ENCODE measurements at regions not wholly inside any gene's neighbourhood (a gene's known extent, or its start where the extent isn't known, plus 50 kb on each side); places are given as distances from the start of the nearest gene placed in this dataset.
"Not testable (repeated sequence)": the region's sequence is repeated elsewhere in the genome, so short reads cannot be mapped to it uniquely, and the experiment has no call there.

DNA sequence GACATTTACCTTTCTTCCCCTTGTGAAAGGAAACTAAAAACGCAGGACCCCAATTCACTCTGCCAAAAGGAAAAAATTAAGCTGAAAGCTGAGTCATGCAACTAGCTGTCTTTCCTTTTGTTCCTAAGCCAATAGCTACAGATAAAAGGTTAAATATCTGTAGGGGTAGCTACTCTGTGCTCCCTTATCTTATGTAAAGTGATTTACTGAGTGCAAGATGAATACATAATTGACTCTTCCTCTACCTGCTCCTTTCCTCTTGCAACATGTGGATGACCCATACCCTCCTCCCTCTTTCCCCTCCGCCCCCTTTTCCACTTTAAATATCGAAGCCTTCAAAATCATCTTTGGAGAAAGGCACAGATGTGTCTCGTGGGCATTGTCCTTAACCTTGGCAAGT, 68.0 kb upstream of the ZNF157 start:
- Mint-ChIP-seq H3K9me3 (no peaks in the 10 kb centered on the region), H3K27me3 (ENCODE audit: low read depth) (no peaks in the 10 kb centered on the region), H3K36me3 (ENCODE audit: low read depth) (no peaks in the 10 kb centered on the region), H3K4me3 (no peak overlapping the region), H3K4me1 (peaks cover 17% of the 10 kb centered on the region), H3K27ac (ENCODE audit: unreplicated experiment) (no peak overlapping the region)
- no peak for TF ChIP-seq CTCF (conservative IDR thresholded peaks at IDR 0.05)
- no peak for DNase-seq (ENCODE audit: low read depth, low spot score)

DNA sequence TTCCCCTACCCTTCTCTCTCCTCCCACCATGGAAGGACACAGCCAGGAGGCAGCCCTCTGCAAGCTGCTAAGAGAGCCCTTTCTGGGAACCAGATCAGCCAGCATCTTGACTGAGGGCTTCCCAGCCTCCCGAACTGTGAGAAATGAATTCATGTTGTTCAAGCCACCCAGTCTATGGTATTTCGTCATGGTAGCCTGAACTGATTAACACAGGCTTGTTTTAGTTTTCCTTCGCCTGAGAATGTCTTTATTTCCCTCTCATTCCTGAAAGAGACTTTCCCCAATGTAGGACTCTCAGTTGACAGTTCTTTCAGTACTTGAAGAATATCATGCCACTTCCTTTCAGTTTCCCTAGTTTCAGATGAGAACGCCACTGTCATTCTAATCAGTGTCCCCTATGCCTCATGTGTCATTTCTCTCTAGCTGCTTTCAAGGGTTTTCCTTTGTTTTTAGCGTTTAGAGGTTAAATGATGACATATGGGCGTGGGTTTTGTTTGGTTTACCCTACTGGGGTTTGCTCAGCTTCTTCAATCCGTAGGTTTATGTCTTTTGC, 63.8 kb upstream of the ZNF157 start:
- H3K4me3 Mint-ChIP-seq; DNase-seq (ENCODE audit: low read depth, low spot score); H3K36me3 Mint-ChIP-seq (ENCODE audit: low read depth); H3K9me3 Mint-ChIP-seq; H3K27ac Mint-ChIP-seq (ENCODE audit: unreplicated experiment); H3K27me3 Mint-ChIP-seq (ENCODE audit: low read depth): not testable (repeated sequence)
- peaks cover 20% of the 10 kb centered on the region for H3K4me1 Mint-ChIP-seq

GRCh38 chrX:47311932-47312774, 58.2 kb upstream of the ZNF157 start:
- peaks cover 22% of the 10 kb centered on the region for H3K4me1 Mint-ChIP-seq
- TF ChIP-seq CTCF (conservative IDR thresholded peaks at IDR 0.05) = peak; percentile 61
- no peaks in the 10 kb centered on the region for H3K9me3 Mint-ChIP-seq
- DNase-seq (ENCODE audit: low read depth, low spot score) = peak; percentile 32
- no peak overlapping the region for H3K27ac Mint-ChIP-seq (ENCODE audit: unreplicated experiment)
- no peaks in the 10 kb centered on the region for H3K27me3 Mint-ChIP-seq (ENCODE audit: low read depth)
- H3K4me3 Mint-ChIP-seq = peak overlapping the region; percentile 15
- H3K36me3 Mint-ChIP-seq (ENCODE audit: low read depth) = no peaks in the 10 kb centered on the region

- no peak for TF ChIP-seq CTCF (conservative IDR thresholded peaks at IDR 0.05)
- no peaks in the 10 kb centered on the region for H3K9me3 Mint-ChIP-seq
- no peak overlapping the region for H3K27ac Mint-ChIP-seq (ENCODE audit: unreplicated experiment)
- no peak overlapping the region for H3K4me3 Mint-ChIP-seq
- no peaks in the 10 kb centered on the region for H3K36me3 Mint-ChIP-seq (ENCODE audit: low read depth)
- no peak for DNase-seq (ENCODE audit: low read depth, low spot score)
- H3K4me1 Mint-ChIP-seq = peaks cover 26% of the 10 kb centered on the region
- no peaks in the 10 kb centered on the region for H3K27me3 Mint-ChIP-seq (ENCODE audit: low read depth)
These were observed 57.3 kb upstream of the ZNF157 start for GRCh38 chrX:47313056-47313455.

DNA sequence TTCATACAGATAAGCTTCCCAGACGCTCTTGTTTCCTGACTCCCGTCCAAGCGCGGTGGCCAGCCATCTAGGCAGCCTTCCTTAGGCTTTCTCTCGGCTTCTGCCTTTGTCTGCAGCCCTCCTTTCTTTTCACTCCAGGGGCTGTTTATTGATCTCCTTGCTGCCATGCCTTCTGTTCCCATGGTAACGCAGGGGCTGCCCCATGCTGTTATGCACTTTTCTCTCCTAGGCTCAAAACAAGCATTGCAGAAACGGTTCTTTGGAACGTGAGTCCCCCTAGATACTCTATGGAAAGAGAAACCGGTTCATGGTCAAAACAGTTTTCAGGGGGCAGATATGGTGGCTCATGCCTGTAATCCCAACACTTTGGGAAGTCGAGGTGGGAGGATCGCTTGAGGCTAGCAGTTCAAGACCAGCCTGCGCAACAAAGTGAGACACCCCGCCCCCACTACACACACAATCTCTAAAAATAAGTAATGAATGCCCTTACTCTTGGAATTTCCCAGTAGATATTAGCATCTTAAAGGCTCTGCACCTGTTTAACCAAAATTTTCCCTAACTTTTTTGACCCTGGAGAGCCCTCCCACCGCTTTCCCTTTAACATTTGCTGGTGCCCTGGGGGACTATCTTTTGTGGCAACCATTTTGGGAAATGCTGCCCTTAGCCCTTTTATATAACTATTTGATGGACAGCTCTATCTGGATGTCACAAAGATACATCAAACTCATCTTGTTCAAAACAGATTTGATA, 53.9 kb upstream of the ZNF157 start:
- Mint-ChIP-seq H3K9me3 (peaks cover 2% of the 10 kb centered on the region), H3K4me1 (peaks cover 29% of the 10 kb centered on the region), H3K36me3 (ENCODE audit: low read depth) (no peaks in the 10 kb centered on the region), H3K27ac (ENCODE audit: unreplicated experiment) (peak overlapping the region; percentile 99), H3K27me3 (ENCODE audit: low read depth) (no peaks in the 10 kb centered on the region), H3K4me3 (peak overlapping the region; percentile 50)
- DNase-seq (ENCODE audit: low read depth, low spot score) = peak; percentile 50
- no peak for TF ChIP-seq CTCF (conservative IDR thresholded peaks at IDR 0.05)

All from neural crest cell (in vitro differentiated cells).